Activated CD8-positive, alpha-beta memory T cell treated with anti-CD3 and anti-CD28 coated beads, Interleukin-2, amount 10 ng/mL, durations not matched to agents 7 days and 5 days (primary cell): ENCODE measurements at regions not wholly inside any gene's neighbourhood (a gene's known extent, or its start where the extent isn't known, plus 50 kb on each side); places are given as distances from the start of the nearest gene placed in this dataset.

Experiments used
- ATAC-seq: fragments of 150-1000 bp; cut with Tn5 transposase; one replicate; pipeline ENCODE4 v1.10.0; 2021; ENCODE audit warnings: moderate library complexity
- CTCF ChIA-PET: fragments of 350-600 bp; sonication (Branson Sonifier 250); formaldehyde crosslinking; loops from one replicate; lab custom pipeline; 2021; ENCODE audit warnings: antibody characterized with exemption; lab: Charles Lee
- DNase-seq: peaks from one replicate; pipeline ENCODE4 v3.0.0-alpha.2; 2020
- H3K27ac Mint-ChIP-seq: one replicate; pipeline ENCODE4 v1.8.0; 2021; ENCODE audit warnings: mild to moderate bottlenecking, mixed read lengths
- H3K27me3 Mint-ChIP-seq: one replicate; pipeline ENCODE4 v1.8.0; 2021; ENCODE audit warnings: mixed read lengths
- H3K36me3 Mint-ChIP-seq: one replicate; pipeline ENCODE4 v1.8.0; 2021; ENCODE audit warnings: mild to moderate bottlenecking, mixed read lengths
- H3K4me1 Mint-ChIP-seq: one replicate; pipeline ENCODE4 v1.8.0; 2021; ENCODE audit warnings: mixed read lengths
- H3K4me3 Mint-ChIP-seq: one replicate; pipeline ENCODE4 v1.8.0; 2021; ENCODE audit warnings: mild to moderate bottlenecking, moderate library complexity, mixed read lengths
- H3K9me3 Mint-ChIP-seq: one replicate; pipeline ENCODE4 v1.8.0; 2022; ENCODE audit warnings: low read depth, mixed read lengths

GRCh38 chr5:152907488-152908245, 502.6 kb upstream of the NMUR2 start:
- Mint-ChIP-seq H3K4me3 (no peak overlapping the region), H3K9me3 (peaks cover 2% of the 10 kb centered on the region), H3K27ac (no peak overlapping the region), H3K4me1 (no peaks in the 10 kb centered on the region), H3K36me3 (no peaks in the 10 kb centered on the region), H3K27me3 (no peaks in the 10 kb centered on the region)
- CTCF ChIA-PET, result no interaction called here
- ATAC-seq (no peak), DNase-seq (no peak)

GRCh38 chr5:152912924-152913323, 507.8 kb upstream of the NMUR2 start:
- H3K27me3 Mint-ChIP-seq, result no peaks in the 10 kb centered on the region
- no peak overlapping the region for H3K27ac Mint-ChIP-seq
- H3K4me1 Mint-ChIP-seq, result no peaks in the 10 kb centered on the region
- H3K4me3 Mint-ChIP-seq, result no peak overlapping the region
- H3K36me3 Mint-ChIP-seq, result no peaks in the 10 kb centered on the region
- DNase-seq (no peak), ATAC-seq (no peak)
- CTCF ChIA-PET, result no interaction called here
- H3K9me3 Mint-ChIP-seq, result peaks cover 2% of the 10 kb centered on the region

GRCh38 chr5:152932621-152933020, 527.5 kb upstream of the NMUR2 start:
- no peak overlapping the region for H3K27ac Mint-ChIP-seq
- H3K27me3 Mint-ChIP-seq, result no peaks in the 10 kb centered on the region
- CTCF ChIA-PET, result no interaction called here
- DNase-seq (no peak), ATAC-seq (no peak)
- H3K4me1 Mint-ChIP-seq, result no peaks in the 10 kb centered on the region
- H3K4me3 Mint-ChIP-seq, result no peak overlapping the region
- peaks cover 6% of the 10 kb centered on the region for H3K9me3 Mint-ChIP-seq
- no peaks in the 10 kb centered on the region for H3K36me3 Mint-ChIP-seq

- Mint-ChIP-seq H3K4me3 (no peak overlapping the region), H3K27ac (no peak overlapping the region), H3K36me3 (no peaks in the 10 kb centered on the region), H3K4me1 (no peaks in the 10 kb centered on the region), H3K9me3 (peaks cover 8% of the 10 kb centered on the region), H3K27me3 (no peaks in the 10 kb centered on the region)
- CTCF ChIA-PET, result no interaction called here
- ATAC-seq (no peak), DNase-seq (no peak)
Measured at GRCh38 chr5:152933056-152933455, 528.0 kb upstream of the NMUR2 start.

- ATAC-seq (no peak), DNase-seq (no peak)
- H3K4me1 Mint-ChIP-seq, result no peaks in the 10 kb centered on the region
- no peak overlapping the region for H3K27ac Mint-ChIP-seq
- no peaks in the 10 kb centered on the region for H3K27me3 Mint-ChIP-seq
- H3K36me3 Mint-ChIP-seq, result no peaks in the 10 kb centered on the region
- CTCF ChIA-PET, result no interaction called here
- H3K4me3 Mint-ChIP-seq, result no peak overlapping the region
- peaks cover 4% of the 10 kb centered on the region for H3K9me3 Mint-ChIP-seq
Measured at GRCh38 chr5:152938630-152939029, 533.6 kb upstream of the NMUR2 start.

- ATAC-seq (no peak), DNase-seq (no peak)
- CTCF ChIA-PET, result no interaction called here
- Mint-ChIP-seq H3K9me3 (peaks cover 4% of the 10 kb centered on the region), H3K36me3 (no peaks in the 10 kb centered on the region), H3K27ac (no peak overlapping the region), H3K4me3 (no peak overlapping the region), H3K27me3 (no peaks in the 10 kb centered on the region), H3K4me1 (no peaks in the 10 kb centered on the region)
Measured at GRCh38 chr5:152942633-152943336, 537.7 kb upstream of the NMUR2 start.

GRCh38 chr5:152953788-152954483, 536.5 kb upstream of the GRIA1 start:
- Mint-ChIP-seq H3K4me1 (no peaks in the 10 kb centered on the region), H3K36me3 (no peaks in the 10 kb centered on the region), H3K27ac (no peak overlapping the region), H3K9me3 (peaks cover 3% of the 10 kb centered on the region), H3K27me3 (no peaks in the 10 kb centered on the region), H3K4me3 (no peak overlapping the region)
- CTCF ChIA-PET, result no interaction called here
- ATAC-seq (no peak), DNase-seq (no peak)

GRCh38 chr5:152956943-152957613, 533.4 kb upstream of the GRIA1 start:
- DNase-seq, result no peak
- CTCF ChIA-PET, result no interaction called here
- H3K36me3 Mint-ChIP-seq, result no peaks in the 10 kb centered on the region
- no peak overlapping the region for H3K4me3 Mint-ChIP-seq
- no peaks in the 10 kb centered on the region for H3K27me3 Mint-ChIP-seq
- no peaks in the 10 kb centered on the region for H3K4me1 Mint-ChIP-seq
- no peak for ATAC-seq
- peaks cover 5% of the 10 kb centered on the region for H3K9me3 Mint-ChIP-seq
- no peak overlapping the region for H3K27ac Mint-ChIP-seq

GRCh38 chr5:152978141-152978835, 512.2 kb upstream of the GRIA1 start:
- ATAC-seq (no peak), DNase-seq (no peak)
- H3K27ac Mint-ChIP-seq, result no peak overlapping the region
- H3K36me3 Mint-ChIP-seq, result no peaks in the 10 kb centered on the region
- no peaks in the 10 kb centered on the region for H3K4me1 Mint-ChIP-seq
- CTCF ChIA-PET, result no interaction called here
- peaks cover 6% of the 10 kb centered on the region for H3K9me3 Mint-ChIP-seq
- H3K4me3 Mint-ChIP-seq, result no peak overlapping the region
- H3K27me3 Mint-ChIP-seq, result no peaks in the 10 kb centered on the region

- CTCF ChIA-PET, result no interaction called here
- no peak for ATAC-seq
- no peaks in the 10 kb centered on the region for H3K27me3 Mint-ChIP-seq
- no peak overlapping the region for H3K27ac Mint-ChIP-seq
- no peaks in the 10 kb centered on the region for H3K4me1 Mint-ChIP-seq
- no peaks in the 10 kb centered on the region for H3K36me3 Mint-ChIP-seq
- H3K4me3 Mint-ChIP-seq, result no peak overlapping the region
- H3K9me3 Mint-ChIP-seq, result no peaks in the 10 kb centered on the region
- no peak for DNase-seq
Measured at GRCh38 chr5:152987131-152987530, 503.3 kb upstream of the GRIA1 start.

GRCh38 chr5:152990217-152990616, 500.3 kb upstream of the GRIA1 start:
- H3K4me3 Mint-ChIP-seq, result no peak overlapping the region
- no peaks in the 10 kb centered on the region for H3K27me3 Mint-ChIP-seq
- H3K27ac Mint-ChIP-seq, result no peak overlapping the region
- ATAC-seq (no peak), DNase-seq (no peak)
- CTCF ChIA-PET, result no interaction called here
- no peaks in the 10 kb centered on the region for H3K4me1 Mint-ChIP-seq
- H3K9me3 Mint-ChIP-seq, result no peaks in the 10 kb centered on the region
- H3K36me3 Mint-ChIP-seq, result no peaks in the 10 kb centered on the region

GRCh38 chr5:152990649-152991048, 499.8 kb upstream of the GRIA1 start:
- DNase-seq (no peak), ATAC-seq (no peak)
- CTCF ChIA-PET, result no interaction called here
- H3K9me3 Mint-ChIP-seq, result no peaks in the 10 kb centered on the region
- no peak overlapping the region for H3K4me3 Mint-ChIP-seq
- no peaks in the 10 kb centered on the region for H3K4me1 Mint-ChIP-seq
- no peaks in the 10 kb centered on the region for H3K36me3 Mint-ChIP-seq
- H3K27ac Mint-ChIP-seq, result no peak overlapping the region
- H3K27me3 Mint-ChIP-seq, result no peaks in the 10 kb centered on the region

GRCh38 chr5:152994033-152994680, 496.3 kb upstream of the GRIA1 start:
- no peaks in the 10 kb centered on the region for H3K36me3 Mint-ChIP-seq
- ATAC-seq (no peak), DNase-seq (no peak)
- H3K4me1 Mint-ChIP-seq, result no peaks in the 10 kb centered on the region
- peaks cover 2% of the 10 kb centered on the region for H3K9me3 Mint-ChIP-seq
- no peak overlapping the region for H3K27ac Mint-ChIP-seq
- H3K4me3 Mint-ChIP-seq, result no peak overlapping the region
- CTCF ChIA-PET, result no interaction called here
- H3K27me3 Mint-ChIP-seq, result no peaks in the 10 kb centered on the region
